D721Med (cell line): ENCODE measurements at regions not wholly inside any gene's neighbourhood (a gene's known extent, or its start where the extent isn't known, plus 50 kb on each side); places are given as distances from the start of the nearest gene placed in this dataset.

Source experiments
- DNase-seq: peaks from one replicate; pipeline ENCODE4 v3.0.0; 2011; ENCODE audit warnings: low spot score; ENCODE audit not compliant: insufficient read length
- FAIRE-seq: peaks from 2 replicates; lab custom pipeline; 2011; peaks lifted over from hg19 to GRCh38; lab: Jason Lieb, UNC
- TF ChIP-seq, protein P1 (sequence below): IDR thresholded peaks from 2 replicates; pipeline ENCODE4 v1.5.1; 2012; ENCODE audit warnings: mild to moderate bottlenecking, control low read depth; ENCODE audit not compliant: insufficient read depth; ENCODE audit errors: missing control alignments

DNA sequence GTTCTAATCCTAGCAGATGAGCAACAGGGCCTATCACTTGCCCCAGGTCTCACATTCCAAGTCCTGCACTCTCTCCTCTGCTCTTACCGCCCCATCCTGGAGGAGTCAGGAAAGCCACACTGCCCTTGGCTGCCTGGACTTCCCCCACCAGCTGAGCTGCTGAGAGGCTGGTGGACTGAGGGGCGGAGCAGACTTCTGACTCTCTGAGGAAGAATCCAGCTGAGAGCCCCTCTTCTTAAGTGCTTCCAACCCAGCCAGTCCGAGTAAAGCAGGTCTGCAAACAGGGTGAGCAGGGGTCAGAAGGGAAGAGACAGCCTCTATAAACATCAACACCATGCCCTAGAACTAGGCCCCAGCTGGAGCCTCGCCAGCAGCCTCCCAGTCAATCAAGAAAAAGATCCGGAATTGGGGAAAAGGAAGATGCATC is 92.4 kb upstream of the TMEM72 start:
- no peak for FAIRE-seq

DNA sequence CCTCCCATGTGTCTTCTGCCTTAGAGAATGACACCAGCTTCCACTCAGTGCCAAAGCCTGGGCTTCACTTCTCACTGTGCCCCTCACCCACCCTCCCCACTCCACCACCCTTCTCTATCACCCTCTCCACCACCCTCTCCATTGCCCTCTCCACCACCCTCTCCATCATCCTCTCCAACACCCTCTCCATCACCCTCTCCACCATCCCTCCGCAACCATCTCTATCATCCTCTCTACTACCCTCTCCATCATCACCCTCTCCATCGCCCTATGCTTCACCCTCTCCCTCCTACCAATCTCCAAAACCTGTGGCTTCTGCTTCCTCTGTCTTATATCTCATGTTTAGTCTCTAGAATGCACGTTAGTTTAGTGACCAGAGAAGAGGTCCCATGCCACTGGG is 91.0 kb upstream of the TMEM72 start:
- DNase-seq (no peak), FAIRE-seq (no peak)
- TF ChIP-seq, protein P1, sequence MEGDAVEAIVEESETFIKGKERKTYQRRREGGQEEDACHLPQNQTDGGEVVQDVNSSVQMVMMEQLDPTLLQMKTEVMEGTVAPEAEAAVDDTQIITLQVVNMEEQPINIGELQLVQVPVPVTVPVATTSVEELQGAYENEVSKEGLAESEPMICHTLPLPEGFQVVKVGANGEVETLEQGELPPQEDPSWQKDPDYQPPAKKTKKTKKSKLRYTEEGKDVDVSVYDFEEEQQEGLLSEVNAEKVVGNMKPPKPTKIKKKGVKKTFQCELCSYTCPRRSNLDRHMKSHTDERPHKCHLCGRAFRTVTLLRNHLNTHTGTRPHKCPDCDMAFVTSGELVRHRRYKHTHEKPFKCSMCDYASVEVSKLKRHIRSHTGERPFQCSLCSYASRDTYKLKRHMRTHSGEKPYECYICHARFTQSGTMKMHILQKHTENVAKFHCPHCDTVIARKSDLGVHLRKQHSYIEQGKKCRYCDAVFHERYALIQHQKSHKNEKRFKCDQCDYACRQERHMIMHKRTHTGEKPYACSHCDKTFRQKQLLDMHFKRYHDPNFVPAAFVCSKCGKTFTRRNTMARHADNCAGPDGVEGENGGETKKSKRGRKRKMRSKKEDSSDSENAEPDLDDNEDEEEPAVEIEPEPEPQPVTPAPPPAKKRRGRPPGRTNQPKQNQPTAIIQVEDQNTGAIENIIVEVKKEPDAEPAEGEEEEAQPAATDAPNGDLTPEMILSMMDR = no peak

More for the DNA sequence above, 92.4 kb upstream of the TMEM72 start:
- TF ChIP-seq, protein P1 = no peak
- DNase-seq = no peak

DNA sequence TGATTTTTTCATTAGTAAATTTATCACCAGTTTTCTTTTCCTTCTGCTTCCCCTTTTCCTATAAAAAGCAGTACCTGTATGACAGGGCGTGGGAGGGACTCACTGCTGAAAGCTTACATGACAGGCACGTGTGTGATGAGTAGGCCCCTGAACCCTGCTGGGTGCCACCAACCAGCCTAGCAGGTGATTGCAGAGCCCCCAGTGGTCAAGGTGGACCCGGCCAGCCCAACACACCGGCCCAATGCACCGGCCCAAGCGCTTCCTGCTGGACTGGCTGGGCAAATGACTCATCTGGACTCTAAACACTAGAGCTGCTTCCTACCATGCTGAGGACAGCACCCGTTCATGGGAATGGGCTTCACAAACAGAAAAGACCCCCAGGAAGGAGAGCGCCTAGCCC is 89.8 kb upstream of the TMEM72 start:
- DNase-seq (no peak), FAIRE-seq (no peak)
- TF ChIP-seq, protein P1 = no peak

DNA sequence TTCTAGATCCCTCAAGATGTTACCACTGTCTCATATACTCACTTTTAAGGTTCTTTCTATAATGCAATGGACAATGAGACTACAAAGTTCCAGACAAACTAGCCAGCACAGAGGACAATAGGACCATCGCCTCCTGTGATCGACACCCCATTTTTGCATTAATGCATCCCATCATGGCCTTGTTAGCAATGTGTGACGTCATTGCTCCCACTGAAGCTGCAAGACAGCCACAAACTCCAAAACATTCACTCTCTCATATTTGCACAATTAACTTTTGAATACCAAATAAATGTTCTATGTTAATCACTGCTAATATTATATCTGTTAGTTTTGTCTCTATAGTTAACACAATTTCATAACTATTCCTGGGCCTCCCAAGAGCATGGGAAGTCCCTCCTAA is 88.8 kb upstream of the TMEM72 start:
- TF ChIP-seq, protein P1 = no peak
- no peak for DNase-seq
- FAIRE-seq = no peak

DNA sequence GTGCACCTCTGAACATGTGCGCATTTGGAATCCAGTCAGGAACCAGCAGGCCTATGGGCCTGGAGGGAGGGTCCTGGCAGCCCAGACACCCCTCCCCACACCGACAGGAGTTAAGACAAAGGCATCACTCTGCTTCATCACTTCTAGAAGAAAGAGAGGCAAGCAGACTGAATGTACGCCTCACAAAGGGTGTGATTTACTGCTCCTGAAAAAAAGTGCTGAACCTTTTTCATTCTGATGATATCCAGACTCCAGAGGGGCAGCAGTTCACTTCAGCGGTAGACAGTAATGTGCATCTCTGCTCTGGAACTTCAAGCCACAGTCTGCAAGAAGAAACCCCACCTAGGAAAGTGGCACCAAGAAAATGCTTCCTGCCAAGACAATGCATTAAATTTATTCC is 88.2 kb upstream of the TMEM72 start:
- no peak for FAIRE-seq
- DNase-seq = no peak
- TF ChIP-seq, protein P1 = no peak

DNA sequence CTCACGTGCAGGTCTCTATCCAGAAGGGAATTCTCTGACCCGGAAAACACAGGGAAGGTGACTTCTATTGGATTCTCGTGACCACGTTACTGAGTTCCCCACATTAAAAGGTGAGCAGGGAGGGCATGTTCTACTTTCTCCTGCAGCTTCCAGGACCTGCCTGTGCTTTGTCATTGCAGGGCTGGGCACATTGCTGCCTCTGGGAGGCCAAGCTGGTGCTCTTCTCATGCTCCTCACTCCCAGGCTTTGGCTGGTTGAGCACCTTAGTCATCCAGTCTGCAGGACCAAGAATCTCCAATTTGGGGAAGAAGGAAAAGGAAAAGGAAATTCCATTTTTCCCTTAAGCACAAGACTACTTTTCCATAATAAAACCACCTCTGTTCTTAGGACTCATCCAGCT is 86.5 kb upstream of the TMEM72 start:
- no peak for FAIRE-seq
- no peak for DNase-seq
- TF ChIP-seq, protein P1 = no peak

DNA sequence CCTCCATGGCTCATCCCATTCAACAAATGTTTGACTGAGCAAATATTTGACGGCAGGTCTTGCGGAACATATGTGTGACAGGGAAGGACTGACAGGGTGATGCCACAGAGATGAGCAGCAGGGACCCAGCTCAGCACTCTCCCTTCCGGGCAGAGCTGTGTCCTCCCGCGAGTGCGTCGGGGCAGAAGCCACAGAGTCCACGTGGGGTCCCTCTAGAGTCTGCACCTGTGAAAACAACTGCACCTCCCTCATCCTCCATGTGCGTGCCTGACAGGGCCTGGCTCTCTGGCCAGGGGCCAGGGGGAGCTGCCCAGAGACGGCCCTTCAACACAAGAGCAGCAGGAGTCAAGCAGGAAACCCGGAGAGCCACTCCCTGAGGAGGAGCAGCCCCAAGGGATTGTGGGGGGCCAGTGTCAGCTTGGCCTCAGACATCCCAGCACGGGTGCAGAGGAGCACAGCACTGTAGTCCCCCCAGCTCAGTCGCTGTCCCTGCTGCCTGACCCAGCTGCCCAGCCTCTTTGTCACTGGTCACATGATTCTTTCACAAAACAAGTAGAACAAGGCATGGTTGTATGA is 83.6 kb upstream of the TMEM72 start:
- TF ChIP-seq, protein P1 = no peak
- no peak for DNase-seq
- no peak for FAIRE-seq
